ENCODE measurements at regions not wholly inside any gene's neighbourhood (a gene's known extent, or its start where the extent isn't known, plus 50 kb on each side); places are given as distances from the start of the nearest gene placed in this dataset.

- Histone ChIP-seq H3K9ac (no peak overlapping the region), H3K4me2 (no peak overlapping the region), H3K27ac (ENCODE audit: low read depth in 2 of 2, low read length in 1 of 2) (peak overlapping the region in 1 of 2 experiments; percentile 36; a peak in 1 of 4 replicates), H4K20me1 (ENCODE audit: insufficient read depth) (no peaks in the 10 kb centered on the region), H3K36me3 (replicated peaks in 1 of 2; ENCODE audit: control insufficient read depth in 1 of 2, insufficient read depth in 2 of 2, low read length in 1 of 2) (no peaks in the 10 kb centered on the region), H3K79me2 (ENCODE audit: insufficient read depth) (no peaks in the 10 kb centered on the region), H3F3A (replicated peaks; ENCODE audit: insufficient read depth) (no peaks in the 10 kb centered on the region), H3K4me3 (ENCODE audit: low read depth in 2 of 2, low read length in 1 of 2) (no peak overlapping the region), H2AFZ (ENCODE audit: low read depth) (no peak overlapping the region), H3K27me3 (ENCODE audit: insufficient read depth) (no peaks in the 10 kb centered on the region), H3K9me2 (no peaks in the 10 kb centered on the region), H3K4me1 (ENCODE audit: control insufficient read depth in 1 of 2, insufficient read depth in 2 of 2, low read depth in 1 of 2, low read length in 1 of 2) (peaks cover 0 to 52% of the 10 kb centered on the region in 2 experiments; a peak in 1 of 4 replicates), H3K9me3 (no peaks in the 10 kb centered on the region)
- no peak for DNase-seq
- ChIA-PET POLR2A (interaction anchor here (0.6 kb wide), 1 partner anchor 45 kb away, joined by 3 read pairs; no protein-coding TSS in a partner anchor), CTCF (interaction anchor here (1.1 to 6.3 kb wide), 3 partner anchors 10 to 78 kb away, joined by 3 to 48 read pairs (median 43); no protein-coding TSS in a partner anchor)
- no peak for TF ChIP-seq FOXM1 (IDR thresholded peaks at IDR 0.05; ENCODE audit: low read depth)
- no peak for TF ChIP-seq EZH2phosphoT487 (IDR thresholded peaks at IDR 0.05; ENCODE audit: borderline replicate concordance, low read depth)
- no peak for TF ChIP-seq ELF1 (IDR thresholded peaks at IDR 0.05)
- TF ChIP-seq TCF12 (IDR thresholded peaks at IDR 0.05), result no peak
- TF ChIP-seq PBX3 (IDR thresholded peaks at IDR 0.05), result no peak
- no peak for TF ChIP-seq YY1 (IDR thresholded peaks at IDR 0.05; ENCODE audit: low read depth)
- TF ChIP-seq RCOR1 (IDR thresholded peaks at IDR 0.05; ENCODE audit: low read length), result no peak
- no peak for TF ChIP-seq CTCF (IDR thresholded peaks at IDR 0.05)
- WGBS (ENCODE audit: low lambda C conversion rate), result 92% methylated on average over 16 of the region's 17 CpGs
These were observed 75.2 kb upstream of the GSE1 start for GRCh38 chr16:85537795-85538401.

GRCh38 chr16:85539084-85539483, 74.0 kb upstream of the GSE1 start:
- Histone ChIP-seq H3K4me3 (ENCODE audit: low read depth in 2 of 2, low read length in 1 of 2) (no peak overlapping the region), H2AFZ (ENCODE audit: low read depth) (no peak overlapping the region), H3K9ac (no peak overlapping the region), H3F3A (replicated peaks; ENCODE audit: insufficient read depth) (no peaks in the 10 kb centered on the region), H3K4me1 (ENCODE audit: control insufficient read depth in 1 of 2, insufficient read depth in 2 of 2, low read depth in 1 of 2, low read length in 1 of 2) (peaks cover 0 to 52% of the 10 kb centered on the region in 2 experiments; a peak in 1 of 4 replicates), H3K9me2 (no peaks in the 10 kb centered on the region), H3K79me2 (ENCODE audit: insufficient read depth) (no peaks in the 10 kb centered on the region), H3K9me3 (no peaks in the 10 kb centered on the region), H3K27me3 (ENCODE audit: insufficient read depth) (no peaks in the 10 kb centered on the region), H3K27ac (ENCODE audit: low read depth in 2 of 2, low read length in 1 of 2) (no peak overlapping the region), H3K4me2 (no peak overlapping the region), H4K20me1 (ENCODE audit: insufficient read depth) (no peaks in the 10 kb centered on the region), H3K36me3 (replicated peaks in 1 of 2; ENCODE audit: control insufficient read depth in 1 of 2, insufficient read depth in 2 of 2, low read length in 1 of 2) (no peaks in the 10 kb centered on the region)
- ChIA-PET CTCF (interaction anchor here (1.0 to 6.3 kb wide), 6 partner anchors 8 to 72 kb away, joined by 3 to 48 read pairs (median 4); no protein-coding TSS in a partner anchor), POLR2A (no interaction called here)
- 91% methylated on average over 7 of the region's 7 CpGs for WGBS (ENCODE audit: low lambda C conversion rate)
- DNase-seq, result no peak
- no peak for TF ChIP-seq JUND (IDR thresholded peaks at IDR 0.05)
- no peak for TF ChIP-seq CTCF (IDR thresholded peaks at IDR 0.05)
- no peak for TF ChIP-seq FOXM1 (IDR thresholded peaks at IDR 0.05; ENCODE audit: low read depth)
- TF ChIP-seq TEAD4 (IDR thresholded peaks at IDR 0.05; ENCODE audit: borderline replicate concordance, insufficient read depth), result no peak
- no peak for TF ChIP-seq NRF1 (IDR thresholded peaks at IDR 0.05; ENCODE audit: low read depth, low read length)
- TF ChIP-seq RCOR1 (IDR thresholded peaks at IDR 0.05; ENCODE audit: low read length), result no peak
- no peak for TF ChIP-seq EP300 (IDR thresholded peaks at IDR 0.05; ENCODE audit: borderline replicate concordance in 1 of 2, low read depth in 1 of 2, low read length in 1 of 2)
- TF ChIP-seq REST (IDR thresholded peaks at IDR 0.05; ENCODE audit: low read depth, low read length), result no peak
- no peak for TF ChIP-seq USF1 (IDR thresholded peaks at IDR 0.05; ENCODE audit: borderline replicate concordance, low read depth)
- no peak for TF ChIP-seq USF2 (IDR thresholded peaks at IDR 0.05; ENCODE audit: borderline replicate concordance, low read depth, low read length)
- TF ChIP-seq GATA2 (CRISPR knock-in tag; IDR thresholded peaks at IDR 0.05), result no peak
